ENCODE measurements at regions not wholly inside any gene's neighbourhood (a gene's known extent, or its start where the extent isn't known, plus 50 kb on each side); places are given as distances from the start of the nearest gene placed in this dataset.

GRCh38 chr1:98557895-98558294 is 103.6 kb upstream of the SNX7 start:
- no peak for TF ChIP-seq SETDB1 (IDR thresholded peaks at IDR 0.05; ENCODE audit: insufficient read length, low read length)
- TF ChIP-seq ZNF416 (tag by site-specific recombination; IDR thresholded peaks at IDR 0.05) = no peak
- TF ChIP-seq CTCF (tag by site-specific recombination; IDR thresholded peaks at IDR 0.05) = no peak
- TF ChIP-seq ZNF580 (tag by site-specific recombination; IDR thresholded peaks at IDR 0.05) = no peak
- no peak for TF ChIP-seq ZNF274 (IDR thresholded peaks at IDR 0.05; ENCODE audit: low read length)
- no peak for TF ChIP-seq ZNF274 (tag by site-specific recombination; IDR thresholded peaks at IDR 0.05; ENCODE audit: borderline replicate concordance)
- no peak for TF ChIP-seq ZSCAN30 (tag by site-specific recombination; IDR thresholded peaks at IDR 0.05)
- TF ChIP-seq, protein P1, sequence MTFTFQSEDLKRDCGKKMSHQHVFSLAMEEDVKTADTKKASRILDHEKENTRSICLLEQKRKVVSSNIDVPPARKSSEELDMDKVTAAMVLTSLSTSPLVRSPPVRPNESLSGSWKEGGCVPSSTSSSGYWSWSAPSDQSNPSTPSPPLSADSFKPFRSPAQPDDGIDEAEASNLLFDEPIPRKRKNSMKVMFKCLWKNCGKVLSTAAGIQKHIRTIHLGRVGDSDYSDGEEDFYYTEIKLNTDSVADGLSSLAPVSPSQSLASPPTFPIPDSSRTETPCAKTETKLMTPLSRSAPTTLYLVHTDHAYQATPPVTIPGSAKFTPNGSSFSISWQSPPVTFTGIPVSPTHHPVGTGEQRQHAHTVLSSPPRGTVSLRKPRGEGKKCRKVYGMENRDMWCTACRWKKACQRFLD (tag by site-specific recombination; IDR thresholded peaks at IDR 0.05) = no peak
- no peak for TF ChIP-seq ZNF2 (tag by site-specific recombination; IDR thresholded peaks at IDR 0.05)
- no peak for TF ChIP-seq REST (tag by site-specific recombination; IDR thresholded peaks at IDR 0.05)
- TF ChIP-seq ZNF239 (tag by site-specific recombination; IDR thresholded peaks at IDR 0.05) = no peak
- TF ChIP-seq ZNF558 (tag by site-specific recombination; IDR thresholded peaks at IDR 0.05) = no peak
- TF ChIP-seq ZNF707 (tag by site-specific recombination; IDR thresholded peaks at IDR 0.05) = no peak
- no peak for TF ChIP-seq ZNF174 (tag by site-specific recombination; IDR thresholded peaks at IDR 0.05)
